Stimulated activated CD8-positive, alpha-beta memory T cell treated with anti-CD3 and anti-CD28 coated beads, Interleukin-12 subunit alpha, Interleukin-12 subunit beta, amount 100 ng/mL, for 1 hour (primary cell): ENCODE measurements at regions not wholly inside any gene's neighbourhood (a gene's known extent, or its start where the extent isn't known, plus 50 kb on each side); places are given as distances from the start of the nearest gene placed in this dataset.

Experiments
- DNase-seq: peaks from one replicate; pipeline ENCODE4 v3.0.0-alpha.2; 2020; ENCODE audit warnings: low read depth

- DNase-seq, result no peak
Measured at GRCh38 chr20:37643400-37643799, 50.4 kb upstream of the CTNNBL1 start.

DNA sequence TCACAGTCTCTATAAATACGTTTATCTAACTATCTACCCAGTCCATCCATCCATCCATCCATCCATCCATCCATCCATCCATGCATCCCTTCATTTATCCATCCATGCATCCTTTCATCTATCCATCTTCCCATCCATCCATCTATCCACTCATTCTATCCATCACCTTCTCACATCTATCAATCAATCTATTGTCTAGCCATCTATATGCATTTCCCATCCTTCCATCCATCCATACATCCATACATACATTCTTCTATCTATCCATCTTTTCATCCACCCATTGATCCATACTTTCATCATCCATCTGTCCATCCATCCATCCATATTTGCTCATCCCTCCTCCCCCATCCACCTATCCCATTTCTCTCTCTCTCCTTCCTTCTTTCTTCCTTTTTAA is 51.6 kb upstream of the CTNNBL1 start:
- no peak for DNase-seq

DNA sequence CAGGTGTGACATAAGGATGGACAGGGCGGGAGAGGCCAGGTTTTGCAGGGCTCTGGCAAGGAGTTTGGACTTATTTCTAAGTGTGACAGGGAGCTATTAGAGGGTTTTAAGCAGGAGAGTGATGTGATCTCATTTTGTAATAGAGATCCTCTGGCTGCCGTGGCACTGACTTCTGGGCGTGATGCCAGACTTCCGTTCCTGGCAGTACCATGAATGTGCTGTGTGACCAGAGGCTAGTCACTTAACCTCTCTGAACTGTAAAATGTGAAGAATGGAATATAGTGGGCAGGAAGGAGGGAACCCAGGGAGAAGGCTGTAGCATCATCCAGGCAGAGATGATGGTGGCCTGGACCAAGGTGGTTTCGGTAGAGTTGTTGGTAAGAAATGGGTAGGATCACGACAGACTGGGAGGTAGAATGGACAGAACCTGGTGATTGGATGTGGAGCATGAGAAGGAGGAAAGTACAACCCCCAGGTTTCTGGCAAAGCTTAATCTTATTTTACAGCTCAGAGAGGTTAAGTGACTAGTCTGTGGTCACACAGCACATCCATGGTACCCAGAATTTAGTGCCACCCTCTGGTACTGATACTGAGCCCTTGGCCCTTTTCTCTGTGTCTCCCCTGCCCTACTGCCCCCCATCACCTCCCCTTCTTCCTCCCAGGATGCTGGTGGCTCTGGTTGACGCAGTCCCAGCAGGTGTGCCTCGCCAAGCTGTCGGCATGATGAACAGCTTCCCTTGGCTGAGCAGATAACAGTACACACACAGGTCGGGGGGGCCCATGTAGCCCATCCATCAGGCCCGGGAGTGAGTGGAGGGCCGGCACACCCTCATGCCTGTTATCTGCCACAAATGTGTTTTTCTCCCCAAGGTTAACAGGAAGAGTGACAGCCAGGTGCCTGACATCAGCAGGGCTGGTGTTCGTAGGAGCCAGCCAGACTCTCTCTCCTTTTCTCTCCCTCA is 52.9 kb upstream of the CTNNBL1 start:
- no peak for DNase-seq

GRCh38 chr20:37638527-37638926 is 55.3 kb upstream of the CTNNBL1 start:
- DNase-seq, result no peak

DNA sequence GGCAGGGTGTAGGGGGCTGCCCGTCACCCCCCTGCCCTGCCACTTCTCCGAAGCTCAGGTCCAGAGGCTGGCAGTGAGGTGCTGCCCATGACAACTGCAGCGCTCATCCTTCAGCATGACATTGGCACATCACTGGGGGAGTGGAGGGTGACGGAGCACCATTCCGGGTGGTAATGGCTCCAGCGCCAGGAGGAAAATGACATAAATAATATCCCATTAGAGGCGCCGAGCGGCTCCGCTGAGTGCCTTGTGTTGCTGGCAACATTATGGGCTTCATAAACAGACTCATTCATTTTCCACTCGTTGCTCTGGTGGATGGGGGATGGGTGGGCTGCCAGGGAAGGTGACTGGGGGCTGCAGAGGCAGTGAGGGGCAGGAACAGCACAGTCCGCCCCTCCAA is 56.9 kb upstream of the CTNNBL1 start:
- no peak for DNase-seq

DNA sequence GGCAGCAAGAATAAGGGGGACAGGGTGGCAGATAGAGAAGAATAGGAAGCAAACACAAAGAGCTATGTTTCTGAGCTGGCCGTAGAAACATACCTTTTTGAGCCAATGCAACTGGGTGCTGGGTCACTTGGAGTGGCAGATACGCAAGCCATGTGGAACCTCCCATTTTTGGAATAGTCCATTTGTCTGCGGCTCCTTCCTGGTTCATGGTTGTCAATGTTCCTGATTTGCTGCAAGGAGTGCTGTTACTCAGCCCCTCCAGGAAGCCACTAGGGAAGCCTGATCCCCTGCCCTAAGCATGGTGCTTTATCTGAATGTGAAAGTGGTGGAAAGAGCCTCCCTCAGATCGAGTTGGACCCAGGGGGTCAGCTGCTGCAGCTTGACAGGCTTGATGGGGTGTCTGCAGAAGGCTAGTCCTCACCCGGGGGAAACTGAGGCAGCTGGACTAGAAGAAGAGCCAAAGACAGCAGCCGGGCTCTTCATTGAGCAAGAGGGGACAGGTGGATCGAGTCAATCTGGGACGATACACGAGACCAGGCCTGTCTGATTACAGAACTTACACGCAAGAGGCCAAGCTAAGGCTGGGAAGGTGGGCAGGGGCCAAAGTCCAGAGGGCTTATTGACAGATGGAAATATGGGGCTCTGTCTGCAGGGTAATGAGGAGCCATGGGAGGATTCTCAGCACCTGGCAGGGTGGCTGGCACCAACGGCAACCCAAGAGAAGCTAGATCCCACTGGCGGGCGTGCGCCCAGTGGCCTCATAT is 57.4 kb upstream of the CTNNBL1 start:
- DNase-seq, result no peak

DNA sequence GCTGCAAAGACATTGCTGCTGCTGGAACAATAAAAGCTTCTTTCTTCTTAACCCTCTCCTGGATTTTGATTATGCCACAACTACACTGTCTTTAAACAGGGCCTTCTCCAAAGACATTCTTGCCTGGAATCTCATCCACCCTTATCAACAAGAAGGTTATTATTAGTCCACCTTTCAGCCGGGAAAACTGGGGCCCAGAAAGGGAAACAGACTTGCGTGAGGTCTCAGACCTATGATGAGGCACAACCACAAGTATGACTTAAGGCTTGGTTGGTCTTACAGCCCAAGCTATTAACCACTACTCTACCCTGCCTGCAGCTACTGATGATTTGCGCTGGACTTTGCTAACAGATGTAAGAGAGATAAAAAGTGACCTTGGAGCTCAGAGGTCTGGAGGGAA is 62.8 kb upstream of the CTNNBL1 start:
- no peak for DNase-seq

DNA sequence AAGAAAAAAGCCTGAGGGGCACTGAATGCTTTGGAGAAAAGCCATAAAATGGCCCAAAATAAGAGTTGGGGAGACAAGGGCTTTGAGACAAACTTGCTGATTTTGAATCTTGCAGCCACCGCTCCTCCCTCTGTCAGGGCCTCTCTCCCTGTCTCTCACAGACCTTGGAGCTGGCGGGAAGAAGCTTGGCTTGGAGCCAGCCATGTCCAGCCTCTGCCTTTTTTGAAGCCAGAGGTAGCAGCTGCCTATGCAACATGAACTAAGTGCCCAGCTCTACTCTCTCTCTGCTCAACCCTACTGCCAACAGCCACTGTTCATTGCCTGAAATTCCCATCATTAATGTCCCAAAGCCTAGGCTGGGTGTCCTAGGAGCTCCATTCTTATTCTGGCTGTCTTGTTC is 63.7 kb upstream of the CTNNBL1 start:
- no peak for DNase-seq

DNA sequence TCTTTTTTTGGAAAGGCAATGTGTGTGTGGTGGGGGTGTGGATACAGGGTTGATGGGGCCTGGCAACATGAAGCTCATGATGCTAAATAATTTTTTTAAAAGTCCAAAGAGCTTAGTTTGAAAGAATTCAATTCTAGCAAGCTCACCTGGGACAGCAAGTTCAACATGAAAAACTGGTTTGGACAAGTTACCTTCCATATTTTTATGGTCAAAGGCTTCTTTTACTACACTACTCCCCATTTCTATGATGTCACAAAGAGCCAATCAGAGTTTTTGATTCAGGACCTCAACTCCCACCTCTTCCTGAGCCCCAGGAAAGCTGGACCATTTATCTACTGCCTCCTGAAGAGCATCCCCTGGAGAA is 66.1 kb upstream of the CTNNBL1 start:
- no peak for DNase-seq

DNA sequence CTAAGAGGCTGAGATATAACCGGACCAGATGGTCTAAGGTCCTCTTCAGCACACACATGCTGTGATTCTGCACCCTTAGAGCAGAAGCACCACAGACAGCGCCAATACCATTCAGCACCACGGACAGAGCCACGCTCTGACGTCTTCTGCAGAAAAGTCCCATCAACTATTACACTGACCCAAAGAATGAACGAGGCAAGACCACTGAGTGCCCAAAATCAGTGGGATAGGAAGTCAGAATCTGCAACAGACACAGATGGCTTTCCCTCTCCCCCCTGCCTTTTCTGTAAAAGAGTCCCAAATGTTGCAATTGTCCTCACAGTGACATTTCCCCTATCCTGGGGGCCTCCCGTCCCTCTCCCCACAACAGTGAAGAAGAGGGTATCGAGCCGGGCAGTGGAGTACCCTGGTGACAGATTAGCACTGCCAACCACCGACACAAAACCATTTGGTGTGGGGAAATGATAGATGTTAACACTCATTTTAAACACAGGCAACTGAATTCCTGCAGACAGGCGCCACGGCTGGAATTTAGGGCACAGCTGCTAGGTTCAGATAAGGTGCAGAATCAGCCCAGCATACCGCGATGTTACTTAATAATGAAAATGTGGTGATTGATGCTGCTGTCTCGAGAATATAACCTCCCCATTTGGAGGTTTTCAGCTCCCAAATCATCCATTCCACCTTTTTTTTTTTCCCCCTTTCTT is 66.6 kb upstream of the CTNNBL1 start:
- no peak for DNase-seq

- DNase-seq, result no peak
Measured at GRCh38 chr20:37624963-37625362, 68.9 kb upstream of the CTNNBL1 start.

DNA sequence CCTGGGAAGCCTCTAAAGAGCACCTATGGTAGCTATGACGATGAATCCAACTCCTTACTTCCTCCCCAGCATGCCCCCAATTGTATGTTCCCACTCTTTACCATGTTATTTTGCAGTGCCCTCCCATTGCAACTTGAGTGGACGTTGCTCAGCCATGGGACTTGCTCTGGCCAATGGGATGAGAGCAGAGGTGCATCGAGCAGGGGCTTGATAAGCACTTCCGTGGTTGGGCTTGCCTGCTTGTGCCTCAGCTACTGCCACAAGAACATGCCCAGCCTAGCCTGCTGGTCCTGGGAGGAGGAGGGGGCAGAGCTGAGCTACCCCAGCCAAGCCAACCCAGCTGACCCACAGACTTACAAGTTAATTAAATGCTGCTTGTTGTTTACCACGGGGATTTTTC is 71.1 kb upstream of the CTNNBL1 start:
- DNase-seq, result no peak

- no peak for DNase-seq
Measured at GRCh38 chr20:37619496-37619895, 74.3 kb upstream of the CTNNBL1 start.

GRCh38 chr20:37616110-37616425 is 77.8 kb upstream of the CTNNBL1 start:
- no peak for DNase-seq

DNA sequence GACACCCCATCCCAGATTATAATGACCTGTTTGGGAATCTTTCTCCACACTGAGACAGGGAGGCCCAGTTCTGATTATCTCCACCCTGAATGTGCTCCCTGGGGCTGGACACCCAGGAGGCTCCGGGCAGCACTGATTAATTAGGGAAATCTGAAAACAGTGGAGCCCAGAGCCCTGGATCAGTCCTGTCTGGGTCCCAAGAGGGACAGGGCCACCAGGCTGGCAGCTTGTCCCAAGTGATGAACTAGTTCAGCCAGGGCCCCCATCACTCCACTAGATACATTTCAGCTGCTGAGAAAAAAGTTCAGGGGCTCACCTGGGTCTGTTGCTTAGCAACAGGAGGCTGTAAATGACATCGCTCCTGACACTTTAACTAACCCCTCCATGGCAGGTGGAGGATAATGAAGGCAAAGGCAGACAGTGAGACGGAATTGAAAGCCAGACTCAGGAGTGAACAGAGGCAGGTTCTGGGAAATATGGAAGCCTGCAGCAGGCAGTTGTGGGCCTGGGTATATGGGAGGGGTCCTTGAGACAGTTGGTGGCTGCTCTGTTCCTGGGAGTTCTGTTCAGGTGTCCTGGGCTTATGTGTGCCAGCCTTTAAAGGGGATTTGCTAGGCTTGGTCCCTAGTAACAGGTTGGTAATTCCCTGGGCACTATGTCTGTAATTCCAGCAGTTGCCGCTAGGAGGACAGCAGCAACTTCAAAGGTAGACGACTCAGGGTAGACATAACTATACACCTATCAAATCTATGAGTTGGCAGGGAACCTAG is 78.3 kb upstream of the CTNNBL1 start:
- DNase-seq, result peak; percentile 41

DNA sequence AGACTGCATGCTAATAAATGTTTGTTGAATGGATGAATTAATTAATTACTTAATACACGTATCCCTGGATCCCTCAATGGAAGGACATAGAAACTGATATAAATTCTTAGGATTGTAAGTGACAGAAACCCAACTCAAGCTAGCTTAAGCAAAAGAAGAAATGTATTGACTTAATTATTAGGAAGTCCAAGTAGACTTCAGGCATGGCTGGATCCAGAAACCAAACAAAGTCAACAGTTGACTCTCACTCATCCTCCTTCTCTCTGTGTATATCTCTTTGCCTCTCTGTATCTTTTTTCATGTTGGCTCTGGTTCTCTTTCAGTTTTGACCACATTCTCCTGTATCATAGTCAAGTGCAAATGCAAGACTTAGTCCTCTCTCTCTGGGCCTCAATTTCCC is 82.0 kb upstream of the CTNNBL1 start:
- DNase-seq, result no peak

- no peak for DNase-seq
Measured at GRCh38 chr20:37611346-37611745, 82.5 kb upstream of the CTNNBL1 start.

DNA sequence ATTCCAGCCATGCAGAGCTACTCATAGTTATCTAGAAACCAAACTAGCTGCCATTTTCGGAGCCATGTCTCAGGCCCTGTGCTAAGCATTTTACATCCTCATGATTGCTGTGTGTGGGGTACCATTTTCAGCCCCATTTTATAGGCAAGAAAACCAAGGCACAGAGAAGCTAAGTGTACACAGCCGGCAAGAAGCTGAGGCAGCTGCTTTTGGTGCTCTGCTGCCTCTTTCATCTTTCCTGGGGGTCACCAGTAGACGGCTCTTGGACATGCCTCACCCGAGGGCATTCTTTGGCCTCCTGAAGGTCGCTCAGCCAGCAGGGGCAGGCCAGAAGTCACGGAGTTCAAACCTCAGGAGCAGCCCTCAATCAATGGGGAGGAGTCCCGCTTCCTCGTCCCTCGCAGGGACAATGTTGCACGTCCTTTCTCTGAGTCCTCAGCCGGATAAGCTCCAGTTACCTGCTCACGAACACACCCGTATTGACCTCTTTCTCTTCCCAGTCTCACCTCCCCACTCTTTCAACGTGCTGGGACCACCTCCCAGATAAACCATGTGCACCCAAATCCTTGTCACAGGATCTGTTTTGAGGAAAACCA is 82.6 kb upstream of the BLCAP start:
- no peak for DNase-seq

DNA sequence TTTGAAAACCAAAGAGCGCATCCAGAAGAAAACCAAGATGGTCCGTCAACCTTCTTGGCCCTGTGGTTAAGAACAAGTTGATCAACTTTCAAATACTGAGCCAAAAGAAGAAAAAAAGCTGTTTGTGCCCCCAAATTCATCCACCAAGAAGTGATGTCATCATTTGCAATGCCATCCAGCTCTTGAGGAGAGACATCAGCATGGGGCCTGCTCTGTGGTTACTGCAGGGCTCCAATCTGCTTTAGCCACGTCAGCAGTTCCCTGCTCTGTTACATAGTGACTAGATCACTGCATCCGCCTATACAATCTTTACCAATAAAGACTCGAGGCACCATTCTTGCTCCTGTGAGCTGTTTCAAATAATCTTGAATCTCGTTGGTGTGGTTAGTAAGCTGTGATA is 75.0 kb upstream of the BLCAP start:
- no peak for DNase-seq

DNA sequence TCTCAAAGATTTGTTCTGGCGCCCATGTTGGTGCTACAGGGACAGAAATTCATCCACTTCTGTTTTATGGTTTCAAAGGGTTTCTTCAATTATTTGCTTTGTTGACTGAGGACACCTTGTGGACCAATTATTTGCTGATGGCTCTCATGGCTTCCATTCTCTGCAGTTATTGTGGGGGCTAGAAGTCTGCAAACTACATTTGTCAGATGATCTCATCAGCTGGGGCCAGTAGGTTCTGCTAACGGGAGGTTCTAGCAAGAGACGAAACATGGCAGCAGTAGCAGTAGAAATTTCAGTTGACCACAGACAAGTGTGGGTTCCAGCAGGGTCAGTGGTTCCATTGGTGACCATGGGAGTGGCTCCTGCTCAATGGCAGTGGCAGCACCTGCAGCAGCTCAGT is 72.8 kb upstream of the BLCAP start:
- DNase-seq, result no peak

- no peak for DNase-seq
Measured at GRCh38 chr20:37598575-37599342, 71.1 kb upstream of the BLCAP start.
